Spinal cord (tissue), 9 donors: ENCODE measurements at regions not wholly inside any gene's neighbourhood (a gene's known extent, or its start where the extent isn't known, plus 50 kb on each side); places are given as distances from the start of the nearest gene placed in this dataset.
A peak's percentile ranks its signal among the peaks of the same experiment; 100 is the strongest.
"Not testable (repeated sequence)": the region's sequence is repeated elsewhere in the genome, so short reads cannot be mapped to it uniquely, and the experiment has no call there.

ENCODE experiments used
- DNase-seq, 6 donors: peaks; one replicate each; pipeline versions ENCODE4 v3.0.0 to v3.0.0-alpha.2; 2013 to 2015; ENCODE audit warnings: low spot score in 6 of 6, low read depth in 4 of 6
- H3K27ac ChIP-seq: one replicate; pipeline ENCODE4 v1.5.1; 2013; ENCODE audit warnings: low read depth, low read length, control low read depth
- H3K27me3 ChIP-seq: one replicate; pipeline ENCODE4 v1.6.1; 2013; ENCODE audit warnings: low read length; ENCODE audit not compliant: control insufficient read depth, insufficient read depth
- H3K36me3 ChIP-seq: one replicate; pipeline ENCODE4 v1.6.1; 2013; ENCODE audit warnings: low read length; ENCODE audit not compliant: control insufficient read depth, insufficient read depth
- H3K4me1 ChIP-seq: one replicate; pipeline ENCODE4 v1.6.1; 2013; ENCODE audit warnings: low read length; ENCODE audit not compliant: control insufficient read depth, insufficient read depth
- H3K4me3 ChIP-seq: one replicate; pipeline ENCODE4 v1.5.1; 2013; ENCODE audit warnings: low read depth, low read length, control low read depth
- H3K9me3 ChIP-seq: one replicate; pipeline ENCODE4 v1.6.1; 2013; ENCODE audit warnings: low read length; ENCODE audit not compliant: control insufficient read depth, insufficient read depth
- WGBS: methylation state at CpG from one replicate; pipeline ENCODE4 v1.1.5; 2013; ENCODE audit warnings: missing lambda C conversion rate; ENCODE audit not compliant: insufficient coverage; 5-methylcytosine and 5-hydroxymethylcytosine counted together
- donor health status: healthy.

DNA sequence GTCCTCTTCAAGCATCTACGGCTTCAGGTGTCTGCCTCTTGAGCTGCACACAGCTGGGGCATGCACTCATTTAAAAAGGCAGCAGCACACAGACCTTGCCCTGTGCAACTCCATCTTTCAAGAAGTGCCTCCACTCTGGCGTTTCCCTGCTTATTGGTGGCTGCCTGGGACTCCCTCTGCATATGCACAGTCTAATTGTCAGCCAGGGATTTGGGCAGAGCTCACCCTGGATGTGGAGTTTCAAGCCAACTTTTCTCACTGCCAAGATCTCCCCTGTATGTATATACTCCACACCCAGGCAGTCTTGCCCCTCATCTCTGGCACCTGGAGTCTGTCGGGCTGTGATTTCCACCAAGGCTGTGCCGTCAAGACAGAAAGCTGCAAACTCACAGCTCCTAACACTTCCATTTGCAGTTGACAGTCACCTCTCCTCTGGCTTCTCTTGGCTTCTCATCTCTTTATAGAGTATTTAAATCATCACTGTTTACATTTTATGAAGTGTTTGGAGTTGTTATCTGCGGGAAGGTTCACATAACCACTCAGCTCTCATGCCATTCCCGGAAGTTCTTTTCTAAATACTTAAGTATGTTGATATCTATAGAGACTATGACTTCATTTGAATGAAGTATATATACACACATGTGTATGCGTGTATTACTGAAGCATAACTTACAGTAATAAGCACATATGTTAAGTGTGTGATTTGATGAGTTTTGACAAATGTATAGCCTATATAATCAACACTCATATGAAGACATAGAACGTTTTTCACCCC lies 128.2 kb downstream of the NPIPB11 start:
- H3K36me3 ChIP-seq, DNase-seq, H3K4me3 ChIP-seq, H3K27me3 ChIP-seq, H3K4me1 ChIP-seq, H3K9me3 ChIP-seq, H3K27ac ChIP-seq: not testable (repeated sequence)
- no CpG with 5 or more reads among the region's 8 CpGs for WGBS

DNA sequence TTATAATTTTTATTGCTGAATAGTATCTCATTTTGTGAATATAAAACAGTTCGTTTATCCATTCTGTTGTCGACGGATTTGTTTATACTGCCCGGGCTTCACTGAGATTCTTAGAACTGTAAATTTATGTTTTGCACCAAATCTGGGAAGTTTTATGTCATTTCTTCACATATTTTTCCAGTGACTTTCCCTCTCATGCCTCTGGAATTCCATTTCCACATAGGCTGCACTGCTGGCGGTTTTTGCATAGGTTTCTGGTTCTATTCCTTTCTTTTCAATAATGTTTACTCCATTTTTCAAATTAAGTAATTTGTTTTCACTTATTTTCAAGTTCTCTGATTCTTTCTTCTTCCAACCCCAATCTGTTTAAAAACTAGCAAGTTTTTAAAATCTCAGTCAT lies 130.1 kb downstream of the NPIPB11 start:
- not testable (repeated sequence) for H3K9me3 ChIP-seq, DNase-seq, H3K27me3 ChIP-seq, H3K36me3 ChIP-seq, H3K27ac ChIP-seq, H3K4me1 ChIP-seq, H3K4me3 ChIP-seq
- no CpG with 5 or more reads among the region's 5 CpGs for WGBS

DNA sequence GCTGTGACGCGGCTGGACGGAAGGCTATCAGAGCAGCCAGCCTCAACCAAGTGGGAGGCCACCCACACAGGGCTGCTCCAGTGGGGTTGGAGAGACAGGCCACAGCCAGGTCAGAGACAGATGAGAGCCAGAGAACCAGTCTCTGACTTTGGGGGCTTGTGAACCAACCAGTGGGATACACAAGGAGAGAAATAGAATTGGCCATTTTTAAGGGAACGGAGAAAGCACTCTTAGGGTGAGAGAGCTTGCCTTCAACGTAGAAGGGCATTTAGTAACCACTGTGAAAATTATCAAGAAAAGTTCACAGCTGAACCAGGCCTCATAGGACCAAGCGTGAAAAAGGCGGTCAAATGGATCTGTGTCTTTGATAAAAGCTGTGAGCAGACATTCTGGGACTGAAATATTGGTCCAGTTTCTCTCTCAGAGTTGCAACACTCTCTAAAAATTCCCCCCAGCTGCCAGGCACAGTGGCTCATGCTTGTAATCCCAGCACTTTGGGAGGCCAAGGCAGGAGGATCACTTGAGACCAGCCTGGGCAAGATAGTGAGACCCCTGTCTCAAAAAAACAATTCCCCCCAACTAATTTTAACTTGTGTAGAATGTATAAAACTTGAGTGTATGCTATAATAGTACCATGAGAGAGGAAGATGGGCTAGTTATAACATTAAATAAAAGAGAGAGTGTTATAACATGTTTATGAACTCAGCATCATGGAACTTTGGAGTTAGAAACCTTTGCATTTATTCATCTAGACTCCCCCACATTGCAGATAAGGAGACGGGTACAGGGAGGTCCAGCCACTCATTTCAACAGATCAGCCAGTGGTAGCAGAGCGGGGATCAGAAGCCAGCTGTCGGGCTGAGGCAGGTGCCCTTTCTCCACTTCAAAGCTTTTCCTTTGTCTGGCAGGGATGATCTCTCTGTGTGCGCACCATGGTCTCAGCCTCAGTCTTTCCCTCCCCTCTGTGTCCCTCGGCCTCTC lies 132.2 kb downstream of the NPIPB11 start:
- H3K27me3 ChIP-seq, H3K36me3 ChIP-seq, H3K4me1 ChIP-seq, DNase-seq, H3K9me3 ChIP-seq, H3K4me3 ChIP-seq, H3K27ac ChIP-seq: not testable (repeated sequence)
- 87% methylated on average over 4 of the region's 12 CpGs for WGBS

DNA sequence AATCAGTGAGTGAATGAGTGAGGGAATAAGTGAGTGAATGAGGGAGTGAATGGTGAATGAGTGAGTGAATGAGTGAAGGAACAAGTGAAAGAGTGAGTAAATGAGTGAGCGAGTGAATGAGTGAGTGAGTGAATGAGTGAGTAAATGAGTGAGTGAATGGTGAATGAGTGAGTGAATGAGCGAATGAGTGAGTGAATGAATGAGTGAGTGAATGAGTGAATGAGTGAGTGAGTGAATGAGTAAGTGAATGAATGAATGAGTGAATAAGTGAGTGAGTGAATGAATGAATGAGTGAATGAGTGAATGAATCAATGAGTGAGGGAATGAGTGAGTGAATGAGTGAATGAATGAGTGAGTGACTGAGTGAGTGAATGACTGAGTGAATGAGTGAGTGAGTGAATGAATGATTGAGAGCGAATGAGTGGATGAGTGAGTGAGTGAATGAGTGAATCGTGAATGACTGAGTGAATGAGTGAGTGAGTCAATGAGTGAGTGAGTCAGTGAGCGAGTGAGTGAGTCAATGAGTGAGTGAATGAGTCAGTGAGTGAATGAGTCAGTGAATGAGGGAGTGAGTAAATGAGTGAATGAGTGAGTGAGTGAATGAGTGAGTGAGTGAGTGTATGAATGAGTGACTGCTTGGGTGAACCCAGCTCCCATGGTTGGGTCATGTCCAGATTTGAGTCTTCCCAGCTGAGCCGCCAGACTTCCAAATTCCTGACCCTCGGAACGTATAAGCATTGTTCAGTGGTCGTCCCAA lies 133.0 kb downstream of the NPIPB11 start:
- DNase-seq, H3K27ac ChIP-seq, H3K9me3 ChIP-seq, H3K27me3 ChIP-seq, H3K4me1 ChIP-seq, H3K36me3 ChIP-seq, H3K4me3 ChIP-seq: not testable (repeated sequence)
- 96% methylated on average over 5 of the region's 9 CpGs for WGBS

DNA sequence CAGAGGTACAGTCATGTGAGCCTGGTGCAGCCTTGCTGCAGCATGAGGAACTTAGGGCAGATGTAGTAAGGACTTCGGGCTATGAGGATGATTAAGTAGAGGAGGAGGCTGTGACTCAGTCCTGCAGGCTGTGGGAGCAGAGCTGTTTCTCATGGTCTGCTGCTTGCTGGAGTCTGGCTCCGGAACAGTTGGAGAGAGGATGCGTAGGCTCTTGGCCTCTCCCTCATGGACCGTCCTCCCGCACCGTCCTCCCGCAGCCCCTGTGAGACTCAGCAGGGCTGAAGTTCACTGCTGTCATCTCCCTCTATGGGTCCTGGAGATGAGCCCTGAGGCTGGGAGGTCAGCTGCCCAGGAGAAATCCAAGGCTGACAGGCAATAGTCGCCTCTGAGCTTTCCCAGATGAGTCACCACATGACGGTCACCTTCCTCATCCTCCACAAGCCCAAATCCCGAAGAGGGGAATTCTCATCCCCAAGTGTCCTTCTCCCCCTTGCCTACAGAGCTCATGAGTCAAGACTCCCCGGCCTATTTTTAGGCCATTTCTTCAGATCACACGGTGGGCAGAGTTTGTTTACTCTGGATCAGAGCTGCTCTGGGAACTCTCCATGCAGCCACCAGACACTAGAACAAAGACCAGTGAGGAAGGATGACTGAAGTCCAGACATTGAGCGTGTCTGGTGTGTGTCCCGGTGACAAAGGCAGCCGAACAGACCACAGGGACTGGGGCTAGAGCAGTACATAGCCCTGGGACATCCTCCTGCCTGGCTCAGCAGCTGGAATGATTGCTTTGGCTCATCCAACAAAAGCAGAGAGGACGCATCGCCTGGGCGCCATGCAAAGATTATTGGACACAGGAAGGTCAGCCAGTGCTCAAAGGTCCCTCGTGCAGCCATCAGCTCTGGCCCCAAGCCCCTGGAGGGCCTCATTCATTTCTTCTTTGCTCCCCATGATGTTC lies 134.5 kb downstream of the NPIPB11 start:
- not testable (repeated sequence) for H3K9me3 ChIP-seq, H3K36me3 ChIP-seq, H3K4me3 ChIP-seq, H3K27me3 ChIP-seq, DNase-seq, H3K4me1 ChIP-seq
- WGBS = 84% methylated on average over 13 of the region's 19 CpGs
- peak overlapping the region; percentile 25 for H3K27ac ChIP-seq

DNA sequence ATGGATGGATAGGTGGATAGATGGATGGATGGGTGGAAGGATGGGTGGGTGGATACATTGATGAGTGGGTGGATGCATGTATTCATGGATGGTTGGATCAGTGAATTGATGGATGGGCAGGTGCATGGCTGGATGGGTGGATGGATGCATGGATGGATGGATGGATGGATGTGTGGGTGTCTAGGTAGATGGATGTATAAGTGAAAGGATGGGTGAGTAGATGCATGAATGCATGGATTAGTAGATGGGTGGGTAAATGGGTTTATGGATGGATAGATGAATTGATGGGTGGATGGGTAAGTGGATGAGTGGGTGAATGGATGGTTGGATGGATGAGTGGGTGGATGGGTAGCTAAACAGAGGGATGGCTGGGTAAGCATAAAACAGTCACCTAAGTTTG lies 135.6 kb downstream of the NPIPB11 start:
- H3K27me3 ChIP-seq, H3K4me3 ChIP-seq, DNase-seq, H3K9me3 ChIP-seq, H3K36me3 ChIP-seq, H3K4me1 ChIP-seq, H3K27ac ChIP-seq: not testable (repeated sequence)

DNA sequence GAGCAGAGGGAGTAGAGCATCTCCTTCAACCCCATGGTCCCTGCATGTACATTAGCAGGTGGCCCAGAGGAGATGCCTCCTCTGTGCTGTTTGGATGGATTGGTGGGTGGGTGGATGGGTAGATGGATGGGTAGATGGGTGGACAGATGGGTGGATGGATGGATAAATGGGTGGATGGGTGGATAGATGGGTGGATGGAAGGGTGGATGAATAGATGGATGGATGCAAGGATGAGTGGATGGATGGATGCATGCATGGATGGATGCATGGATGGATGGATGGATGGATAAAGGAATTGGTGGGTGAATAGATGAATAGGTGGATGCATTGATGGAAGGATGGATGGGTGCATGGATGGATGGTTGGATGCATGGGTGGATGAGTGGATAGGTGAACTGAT lies 136.5 kb downstream of the NPIPB11 start:
- H3K27ac ChIP-seq, DNase-seq, H3K36me3 ChIP-seq, H3K4me3 ChIP-seq, H3K9me3 ChIP-seq, H3K27me3 ChIP-seq, H3K4me1 ChIP-seq: not testable (repeated sequence)

DNA sequence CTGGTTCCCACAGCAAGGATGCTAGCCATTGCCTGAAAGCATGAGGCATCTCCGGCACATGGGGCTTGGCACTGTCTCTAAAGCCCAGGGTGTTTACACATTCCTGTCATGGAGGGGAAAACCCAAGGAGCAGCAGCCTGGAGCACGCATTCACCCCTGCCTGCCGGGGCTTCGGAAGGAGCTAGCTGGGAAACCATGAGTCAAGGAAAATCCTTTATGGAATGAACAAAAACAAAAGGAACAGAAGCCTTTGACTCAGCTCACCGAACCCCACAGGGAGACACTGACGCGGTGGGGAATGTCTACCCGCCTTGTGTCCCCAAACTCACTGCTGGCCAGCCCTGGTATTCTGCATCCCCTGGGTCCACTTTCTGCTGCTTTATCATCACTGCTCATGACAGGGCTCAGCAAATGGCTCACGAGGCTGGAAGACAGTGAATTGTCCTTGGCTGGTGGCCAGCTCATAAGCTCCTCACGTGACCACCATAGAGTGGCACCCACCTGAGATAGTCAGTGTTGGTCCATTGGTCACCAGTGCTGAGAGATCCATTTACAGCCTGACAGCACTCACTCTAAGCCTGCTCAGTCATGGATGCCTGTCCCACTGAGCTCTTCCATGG lies 137.2 kb downstream of the NPIPB11 start:
- peaks cover 14% of the 10 kb centered on the region for H3K4me1 ChIP-seq
- H3K27ac ChIP-seq, H3K9me3 ChIP-seq, H3K36me3 ChIP-seq, H3K27me3 ChIP-seq, DNase-seq, H3K4me3 ChIP-seq: not testable (repeated sequence)
- WGBS = 50% methylated on average over 6 of the region's 10 CpGs
